ENCODE measurements at regions not wholly inside any gene's neighbourhood (a gene's known extent, or its start where the extent isn't known, plus 50 kb on each side); places are given as distances from the start of the nearest gene placed in this dataset.
"Not testable (repeated sequence)": the region's sequence is repeated elsewhere in the genome, so short reads cannot be mapped to it uniquely, and the experiment has no call there.

- no peak for DNase-seq
- Histone ChIP-seq H3K27ac (ENCODE audit: low read depth in 1 of 2, low read length in 1 of 2) (no peak overlapping the region), H3K9ac (ENCODE audit: insufficient read depth in 1 of 2, low read length in 2 of 2) (no peak overlapping the region), H3K36me3 (ENCODE audit: control insufficient read depth in 4 of 4, insufficient read depth in 4 of 4, low read length in 4 of 4) (no peaks in the 10 kb centered on the region), H3K9me3 (ENCODE audit: control insufficient read depth in 4 of 4, insufficient read depth in 3 of 4, low read length in 3 of 4) (no peaks in the 10 kb centered on the region), H3K27me3 (ENCODE audit: control insufficient read depth in 3 of 3, insufficient read depth in 3 of 3, low read length in 2 of 3) (no peaks in the 10 kb centered on the region), H3K4me3 (no peak overlapping the region), H3K4me1 (ENCODE audit: control insufficient read depth in 5 of 5, insufficient read depth in 5 of 5, low read length in 5 of 5) (no peaks in the 10 kb centered on the region)
- no peak for ATAC-seq (ENCODE audit: insufficient read depth, low FRiP score)
- TF ChIP-seq CTCF (IDR thresholded peaks at IDR 0.05; ENCODE audit: control extremely low read depth, extremely low read depth), result no peak
Measured at GRCh38 chr11:81568918-81569317, 1164.7 kb downstream of the FAM181B start.

- Histone ChIP-seq H3K9ac (ENCODE audit: insufficient read depth in 1 of 2, low read length in 2 of 2) (no peak overlapping the region), H3K9me3 (ENCODE audit: control insufficient read depth in 4 of 4, insufficient read depth in 3 of 4, low read length in 3 of 4) (no peaks in the 10 kb centered on the region), H3K27ac (ENCODE audit: low read depth in 1 of 2, low read length in 1 of 2) (no peak overlapping the region), H3K4me1 (ENCODE audit: control insufficient read depth in 5 of 5, insufficient read depth in 5 of 5, low read length in 5 of 5) (no peaks in the 10 kb centered on the region), H3K36me3 (ENCODE audit: control insufficient read depth in 4 of 4, insufficient read depth in 4 of 4, low read length in 4 of 4) (no peaks in the 10 kb centered on the region), H3K27me3 (ENCODE audit: control insufficient read depth in 3 of 3, insufficient read depth in 3 of 3, low read length in 2 of 3) (no peaks in the 10 kb centered on the region), H3K4me3 (no peak overlapping the region)
- WGBS, 2 donors, result 64 to 70% methylated on average over 1 of the region's 1 CpG
- TF ChIP-seq CTCF (IDR thresholded peaks at IDR 0.05; ENCODE audit: control extremely low read depth, extremely low read depth), result no peak
- ATAC-seq (ENCODE audit: insufficient read depth, low FRiP score), result no peak
- DNase-seq, result no peak
Measured at GRCh38 chr11:81548123-81548522, 1185.5 kb downstream of the FAM181B start.

GRCh38 chr11:81539806-81540205 is 1193.9 kb downstream of the FAM181B start:
- H3K4me1 ChIP-seq (ENCODE audit: control insufficient read depth in 5 of 5, insufficient read depth in 5 of 5, low read length in 5 of 5); H3K36me3 ChIP-seq (ENCODE audit: control insufficient read depth in 4 of 4, insufficient read depth in 4 of 4, low read length in 4 of 4); H3K27me3 ChIP-seq (ENCODE audit: control insufficient read depth in 3 of 3, insufficient read depth in 3 of 3, low read length in 2 of 3); ATAC-seq (ENCODE audit: insufficient read depth, low FRiP score); H3K4me3 ChIP-seq; H3K27ac ChIP-seq (ENCODE audit: low read depth in 1 of 2, low read length in 1 of 2); DNase-seq; H3K9me3 ChIP-seq (ENCODE audit: control insufficient read depth in 4 of 4, insufficient read depth in 3 of 4, low read length in 3 of 4); H3K9ac ChIP-seq (ENCODE audit: insufficient read depth in 1 of 2, low read length in 2 of 2): not testable (repeated sequence)
- WGBS, 2 donors, result 91 to 95% methylated on average over 12 of the region's 12 CpGs

GRCh38 chr11:81515566-81515965 is 1218.1 kb downstream of the FAM181B start:
- no peak overlapping the region for H3K27ac ChIP-seq (ENCODE audit: low read depth in 1 of 2, low read length in 1 of 2)
- ATAC-seq (ENCODE audit: insufficient read depth, low FRiP score), result no peak
- no peaks in the 10 kb centered on the region for H3K27me3 ChIP-seq (ENCODE audit: control insufficient read depth in 3 of 3, insufficient read depth in 3 of 3, low read length in 2 of 3)
- H3K4me3 ChIP-seq, result no peak overlapping the region
- peaks cover 0 to 2% (median 0%) of the 10 kb centered on the region in 4 donors for H3K9me3 ChIP-seq (ENCODE audit: control insufficient read depth in 4 of 4, insufficient read depth in 3 of 4, low read length in 3 of 4)
- H3K4me1 ChIP-seq (ENCODE audit: control insufficient read depth in 5 of 5, insufficient read depth in 5 of 5, low read length in 5 of 5), result no peaks in the 10 kb centered on the region
- H3K9ac ChIP-seq (ENCODE audit: insufficient read depth in 1 of 2, low read length in 2 of 2), result no peak overlapping the region
- H3K36me3 ChIP-seq (ENCODE audit: control insufficient read depth in 4 of 4, insufficient read depth in 4 of 4, low read length in 4 of 4), result no peaks in the 10 kb centered on the region
- TF ChIP-seq CTCF (IDR thresholded peaks at IDR 0.05; ENCODE audit: control extremely low read depth, extremely low read depth), result no peak
- no peak for DNase-seq

Measured in lung (tissue), 11 donors.